Spleen (tissue), 7 donors: ENCODE measurements at regions not wholly inside any gene's neighbourhood (a gene's known extent, or its start where the extent isn't known, plus 50 kb on each side); places are given as distances from the start of the nearest gene placed in this dataset.

ENCODE experiments used
- CTCF ChIP-seq, 11 experiments: fragments of 200-600 bp in 7 of 11; fragments of 450-650 bp in 4 of 11; sonication (generic) in 4 of 11; IDR thresholded peaks in 8 of 11; conservative IDR thresholded peaks in 3 of 11; 1 replicate in 7 of 11; 2 replicates in 4 of 11; pipeline versions ENCODE4 v1.4.0 to v1.8.0; 2016 to 2021; ENCODE audit warnings: antibody characterized with exemption in 11 of 11, inconsistent platforms in 4 of 11, mild to moderate bottlenecking in 1 of 11
- POLR2A ChIP-seq, 3 donors: fragments of 450-650 bp; IDR thresholded peaks; one replicate each; pipeline ENCODE4 v1.5.1; 2017; ENCODE audit warnings: antibody characterized with exemption in 3 of 3, mild to moderate bottlenecking in 1 of 3
- POLR2AphosphoS5 ChIP-seq, 3 donors: sonication (generic); formaldehyde crosslinking; IDR thresholded peaks; one replicate each; pipeline ENCODE4 v1.5.1; 2017; ENCODE audit warnings: antibody characterized with exemption in 3 of 3
- donor health status: DM: no; HTN: no; CAD: no; lungs with moderate emphysema.
- donor health status: DM: no; HTN: no; CAD: no.
- donor health status: DM: no; HTN: no; CAD: no.

GRCh38 chr5:171588790-171589189, 169.3 kb downstream of the FGF18 start:
- TF ChIP-seq CTCF (IDR thresholded peaks at IDR 0.05 in 8 of 11, conservative IDR thresholded peaks at IDR 0.05 in 3 of 11) (no peak), POLR2AphosphoS5 (IDR thresholded peaks at IDR 0.05) (no peak), POLR2A (IDR thresholded peaks at IDR 0.05) (no peak)
